SK-N-MC (cell line): ENCODE measurements at regions not wholly inside any gene's neighbourhood (a gene's known extent, or its start where the extent isn't known, plus 50 kb on each side); places are given as distances from the start of the nearest gene placed in this dataset.

ENCODE experiments used
- EZH2 ChIP-seq: fragments of 200-600 bp; sonication (generic); IDR thresholded peaks from one replicate; pipeline ENCODE4 v1.6.1; 2017; ENCODE audit warnings: antibody characterized with exemption
- POLR2AphosphoS5 ChIP-seq: IDR thresholded peaks from 2 replicates; pipeline ENCODE4 v1.6.1; 2012; ENCODE audit warnings: mild to moderate bottlenecking, low read depth, low read length, borderline replicate concordance

- no peak for TF ChIP-seq POLR2AphosphoS5
- no peak for TF ChIP-seq EZH2
These were observed 535.8 kb upstream of the DAB1 start for GRCh38 chr1:57959531-57960241.
